Calu3 (cell line): ENCODE measurements at regions not wholly inside any gene's neighbourhood (a gene's known extent, or its start where the extent isn't known, plus 50 kb on each side); places are given as distances from the start of the nearest gene placed in this dataset.

Source experiments
- BruUV-seq: library from RNA; stranded (reverse); fragments of 400-500 nt; replicated peaks from 2 replicates; lab custom pipeline; 2021; lab: Mats Ljungman, UMichigan
- CTCF ChIA-PET: fragments of 300-600 bp; sonication (Branson Sonifier 250); formaldehyde crosslinking; loops from one replicate; lab custom pipeline; 2022; ENCODE audit warnings: antibody characterized with exemption; lab: Charles Lee
- DNase-seq: peaks from one replicate; pipeline ENCODE4 v3.0.0; 2022
- H3K27ac Mint-ChIP-seq: one replicate; pipeline ENCODE4 v1.8.0; 2022; ENCODE audit warnings: mixed read lengths; ENCODE audit not compliant: unreplicated experiment
- H3K27me3 Mint-ChIP-seq: one replicate; pipeline ENCODE4 v1.8.0; 2022; ENCODE audit warnings: mixed read lengths; ENCODE audit not compliant: unreplicated experiment
- H3K36me3 Mint-ChIP-seq: one replicate; pipeline ENCODE4 v1.8.0; 2022; ENCODE audit warnings: mild to moderate bottlenecking, moderate library complexity, mixed read lengths; ENCODE audit not compliant: insufficient read depth, unreplicated experiment
- H3K4me1 Mint-ChIP-seq: one replicate; pipeline ENCODE4 v1.8.0; 2022; ENCODE audit warnings: mild to moderate bottlenecking, low read depth, mixed read lengths; ENCODE audit not compliant: unreplicated experiment
- H3K4me3 Mint-ChIP-seq: one replicate; pipeline ENCODE4 v1.8.0; 2022; ENCODE audit warnings: mild to moderate bottlenecking, low read depth, moderate library complexity, mixed read lengths; ENCODE audit not compliant: unreplicated experiment
- H3K9me3 Mint-ChIP-seq: one replicate; pipeline ENCODE4 v1.8.0; 2022; ENCODE audit warnings: low read depth, mixed read lengths; ENCODE audit not compliant: unreplicated experiment
- CTCF ChIP-seq: fragments of 200-600 bp; IDR thresholded peaks from one replicate; pipeline ENCODE4 v1.8.0; 2022; ENCODE audit warnings: antibody characterized with exemption; ENCODE audit not compliant: unreplicated experiment
- intact Hi-C: fragments of 100-400 bp; cut with micrococcal nuclease; formaldehyde crosslinking; loops from one replicate; pipeline ENCODE4 v1.10.0; 2022; ENCODE audit not compliant: unreplicated experiment

DNA sequence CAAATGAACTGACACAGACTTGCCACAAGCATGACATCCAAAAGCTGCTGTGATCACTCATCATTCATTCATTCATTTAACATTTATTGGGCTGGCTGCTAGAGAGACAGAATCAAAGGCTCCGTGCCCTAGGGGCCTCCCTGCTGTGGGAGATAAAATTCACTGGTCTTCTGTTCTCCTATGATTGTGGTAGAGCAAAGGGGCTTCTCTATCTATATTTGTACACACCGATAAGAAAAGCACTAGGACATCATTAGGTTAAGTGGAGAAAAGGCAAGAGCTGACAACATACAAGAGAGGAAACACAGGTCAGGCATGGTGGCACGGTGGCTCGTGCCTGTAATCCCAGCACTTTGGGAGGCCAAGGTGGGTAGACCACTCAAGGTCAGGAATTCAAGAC lies 847.0 kb downstream of the TYW1 start:
- CTCF ChIA-PET = no interaction called here
- no peaks in the 10 kb centered on the region for H3K36me3 Mint-ChIP-seq
- no peak for DNase-seq
- no peak overlapping the region for H3K27ac Mint-ChIP-seq
- no peaks in the 10 kb centered on the region for H3K4me1 Mint-ChIP-seq
- H3K27me3 Mint-ChIP-seq = no peaks in the 10 kb centered on the region
- TF ChIP-seq CTCF = no peak
- intact Hi-C loops = no loop called here
- no peak overlapping the region for H3K4me3 Mint-ChIP-seq
- no TSS peak for BruUV-seq
- peaks cover 4% of the 10 kb centered on the region for H3K9me3 Mint-ChIP-seq

DNA sequence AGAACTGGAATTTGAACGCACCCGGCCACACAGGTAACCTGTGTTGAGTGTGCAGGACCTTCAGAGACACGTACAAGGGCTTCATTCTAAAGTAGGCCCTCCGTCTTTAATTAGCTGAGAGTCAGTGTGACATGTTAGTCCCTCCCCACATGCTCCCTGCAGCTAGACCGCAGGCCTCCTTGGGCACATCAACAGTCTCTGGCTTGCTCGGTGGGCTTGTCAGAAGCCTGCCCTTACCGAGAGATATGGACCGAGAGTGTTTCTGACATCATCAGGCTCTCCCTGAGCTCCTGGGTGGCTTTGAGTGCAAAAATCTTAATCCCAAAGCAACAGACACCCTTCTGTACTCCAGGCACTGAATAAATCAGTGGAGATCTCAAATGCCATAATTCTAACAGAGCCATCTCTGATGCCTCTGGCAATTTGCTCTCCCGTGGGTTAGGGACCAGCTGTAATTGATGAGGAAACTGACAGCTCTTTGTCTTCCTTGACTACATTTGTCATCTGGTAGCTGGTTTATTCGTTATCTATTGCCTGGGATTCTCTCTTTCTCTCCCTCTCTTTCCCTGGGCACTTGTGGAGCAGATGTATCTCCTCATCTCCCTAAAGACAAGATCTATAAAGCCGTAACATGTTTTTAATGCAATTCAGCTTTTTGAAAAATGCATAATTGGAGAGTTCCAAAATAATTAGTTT lies 850.6 kb downstream of the TYW1 start:
- no TSS peak for BruUV-seq
- intact Hi-C loops = no loop called here
- TF ChIP-seq CTCF = no peak

DNA sequence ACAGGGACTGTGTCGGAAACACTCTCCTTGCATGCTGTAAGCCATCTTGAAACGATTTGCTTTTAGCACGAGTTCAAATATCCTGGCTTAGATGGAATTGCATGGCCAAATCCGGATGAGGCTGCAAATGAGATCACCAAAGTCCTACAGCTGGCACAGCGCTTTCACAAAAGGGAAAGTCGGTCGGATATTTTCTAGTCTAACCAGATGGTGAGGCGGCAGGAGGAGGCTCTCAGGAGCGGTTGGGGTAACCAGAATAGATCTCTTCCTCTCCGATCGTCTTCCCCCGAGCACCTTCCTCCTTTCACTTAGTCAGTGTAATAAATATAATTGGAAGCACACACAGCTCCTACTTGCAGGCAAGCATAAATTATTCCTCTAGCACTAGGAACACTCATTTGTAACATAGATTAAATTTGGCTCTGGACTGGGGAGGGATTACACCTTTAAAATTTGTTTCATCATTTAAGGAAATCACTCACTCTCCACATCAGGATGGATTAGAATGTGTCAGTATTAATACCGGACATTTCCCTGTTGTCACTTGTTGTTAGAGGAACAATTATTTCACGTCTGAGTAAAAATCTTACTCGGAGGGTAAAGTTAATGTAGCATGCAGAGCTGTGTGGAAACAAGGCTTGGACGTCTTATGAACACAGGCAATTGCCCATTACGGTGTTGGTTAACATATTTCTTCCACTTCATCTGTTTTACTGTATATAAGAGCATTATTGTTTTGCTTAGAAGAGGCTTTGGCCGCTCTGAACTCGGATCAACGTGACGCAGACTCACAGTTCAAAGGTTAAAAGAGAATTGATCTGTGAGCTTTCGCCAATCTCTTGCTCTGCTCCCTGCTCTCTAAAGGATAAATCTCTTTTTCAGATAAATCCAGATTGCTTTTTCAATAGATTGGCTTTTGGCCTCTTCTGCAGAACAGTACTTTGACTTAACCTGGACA lies 857.9 kb downstream of the TYW1 start:
- Mint-ChIP-seq H3K4me1 (no peaks in the 10 kb centered on the region), H3K27ac (no peak overlapping the region), H3K27me3 (no peaks in the 10 kb centered on the region), H3K4me3 (no peak overlapping the region), H3K36me3 (no peaks in the 10 kb centered on the region), H3K9me3 (no peaks in the 10 kb centered on the region)
- no TSS peak for BruUV-seq
- DNase-seq = no peak
- intact Hi-C loops = no loop called here
- TF ChIP-seq CTCF = no peak
- CTCF ChIA-PET = interaction anchor here (0.6 kb wide), 1 partner anchor 1536 kb away, joined by 4 read pairs; no protein-coding TSS in a partner anchor

More for the DNA sequence above, 850.6 kb downstream of the TYW1 start:
- Mint-ChIP-seq H3K27ac (no peak overlapping the region), H3K9me3 (peaks cover 2% of the 10 kb centered on the region), H3K27me3 (no peaks in the 10 kb centered on the region), H3K4me3 (no peak overlapping the region), H3K4me1 (no peaks in the 10 kb centered on the region), H3K36me3 (no peaks in the 10 kb centered on the region)
- DNase-seq = no peak
- CTCF ChIA-PET = no interaction called here

DNA sequence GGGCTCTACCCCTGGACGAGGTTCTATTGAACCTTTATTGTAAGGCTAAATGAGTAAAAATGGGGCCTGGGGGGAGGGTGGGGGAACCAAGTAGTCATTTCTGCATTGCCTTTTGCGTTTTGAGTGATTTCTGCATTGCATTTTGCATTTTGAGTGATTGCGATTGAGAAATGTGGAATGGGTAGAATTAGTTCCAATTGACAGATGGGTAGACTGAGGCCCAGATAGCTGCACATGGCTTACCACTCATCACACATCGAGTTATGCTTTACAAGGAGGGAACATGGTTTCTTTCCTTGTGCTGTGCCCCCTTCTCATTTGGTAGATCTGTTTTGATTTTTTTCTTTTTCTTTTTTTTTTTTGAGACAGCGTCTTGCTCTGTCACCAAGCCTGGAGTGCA lies 858.7 kb downstream of the TYW1 start:
- no peak overlapping the region for H3K4me3 Mint-ChIP-seq
- no peaks in the 10 kb centered on the region for H3K4me1 Mint-ChIP-seq
- CTCF ChIA-PET = no interaction called here
- H3K36me3 Mint-ChIP-seq = no peaks in the 10 kb centered on the region
- DNase-seq = no peak
- TF ChIP-seq CTCF = no peak
- BruUV-seq = no TSS peak
- intact Hi-C loops = no loop called here
- H3K27me3 Mint-ChIP-seq = no peaks in the 10 kb centered on the region
- H3K9me3 Mint-ChIP-seq = no peaks in the 10 kb centered on the region
- H3K27ac Mint-ChIP-seq = no peak overlapping the region
